Stimulated activated CD8-positive, alpha-beta memory T cell treated with anti-CD3 and anti-CD28 coated beads, Interleukin-7, amount 100 ng/mL, for 4 hours (primary cell): ENCODE measurements at regions not wholly inside any gene's neighbourhood (a gene's known extent, or its start where the extent isn't known, plus 50 kb on each side); places are given as distances from the start of the nearest gene placed in this dataset.
A peak's percentile ranks its signal among the peaks of the same experiment; 100 is the strongest.
"Not testable (repeated sequence)": the region's sequence is repeated elsewhere in the genome, so short reads cannot be mapped to it uniquely, and the experiment has no call there.

Source experiments
- DNase-seq, 2 donors: peaks; one replicate each; pipeline ENCODE4 v3.0.0-alpha.2; 2020; ENCODE audit warnings: low read depth in 2 of 2

GRCh38 chr14:86739761-86740160 lies 1209.8 kb downstream of the FLRT2 start:
- DNase-seq: no peak

- not testable (repeated sequence) for DNase-seq
These were observed 1201.5 kb downstream of the FLRT2 start for GRCh38 chr14:86731427-86731826.

GRCh38 chr14:86723254-86723624 lies 1193.3 kb downstream of the FLRT2 start:
- no peak for DNase-seq

GRCh38 chr14:86722612-86723253 lies 1192.8 kb downstream of the FLRT2 start:
- no peak for DNase-seq

- no peak for DNase-seq
These were observed 1184.6 kb downstream of the FLRT2 start for GRCh38 chr14:86714575-86714974.

- DNase-seq: no peak
These were observed 1184.2 kb downstream of the FLRT2 start for GRCh38 chr14:86714153-86714552.

GRCh38 chr14:86712727-86713126 lies 1182.8 kb downstream of the FLRT2 start:
- DNase-seq: no peak

- no peak for DNase-seq
These were observed 1182.2 kb downstream of the FLRT2 start for GRCh38 chr14:86712176-86712575.

GRCh38 chr14:86708846-86709339 lies 1178.9 kb downstream of the FLRT2 start:
- DNase-seq: no peak

GRCh38 chr14:86707071-86707470 lies 1177.1 kb downstream of the FLRT2 start:
- DNase-seq: no peak

- no peak for DNase-seq
These were observed 1153.6 kb downstream of the FLRT2 start for GRCh38 chr14:86683561-86683960.

- DNase-seq: no peak
These were observed 1145.1 kb downstream of the FLRT2 start for GRCh38 chr14:86675059-86675458.

- no peak for DNase-seq
These were observed 1143.6 kb downstream of the FLRT2 start for GRCh38 chr14:86673523-86673969.

GRCh38 chr14:86672080-86672479 lies 1142.1 kb downstream of the FLRT2 start:
- DNase-seq: no peak

- DNase-seq: no peak
These were observed 1136.0 kb downstream of the FLRT2 start for GRCh38 chr14:86665975-86666374.

- no peak for DNase-seq
These were observed 1132.4 kb downstream of the FLRT2 start for GRCh38 chr14:86662334-86662733.

- peak in 1 of 2 donors; percentile 0 for DNase-seq
These were observed 1124.7 kb downstream of the FLRT2 start for GRCh38 chr14:86654558-86655184.

GRCh38 chr14:86652526-86652925 lies 1122.6 kb downstream of the FLRT2 start:
- no peak for DNase-seq

GRCh38 chr14:86646696-86647690 lies 1117.0 kb downstream of the FLRT2 start:
- DNase-seq: no peak

- DNase-seq: no peak
These were observed 1116.2 kb downstream of the FLRT2 start for GRCh38 chr14:86646125-86646524.

- DNase-seq: no peak
These were observed 1111.4 kb downstream of the FLRT2 start for GRCh38 chr14:86641310-86641709.

GRCh38 chr14:86640288-86640687 lies 1110.3 kb downstream of the FLRT2 start:
- DNase-seq: no peak
